Sigmoid colon (tissue), 6 donors: ENCODE measurements at regions not wholly inside any gene's neighbourhood (a gene's known extent, or its start where the extent isn't known, plus 50 kb on each side); places are given as distances from the start of the nearest gene placed in this dataset.

Source experiments
- DNase-seq: peaks from one replicate; pipeline ENCODE4 v3.0.0-alpha.2; 2019
- H3K27ac ChIP-seq, 4 donors: fragments of 200-600 bp; sonication (generic); one replicate each; pipeline ENCODE4 v1.5.1; 2016 to 2019; ENCODE audit warnings: mild to moderate bottlenecking in 1 of 4
- H3K27me3 ChIP-seq, 3 donors: fragments of 200-600 bp; sonication (generic); one replicate each; pipeline ENCODE4 v1.5.1; 2019; ENCODE audit warnings: mild to moderate bottlenecking in 1 of 3
- H3K36me3 ChIP-seq, 4 donors: fragments of 200-600 bp; sonication (generic); one replicate each; pipeline ENCODE4 v1.5.1; 2016 to 2019
- H3K4me1 ChIP-seq, 4 donors: fragments of 200-600 bp; sonication (generic); one replicate each; pipeline ENCODE4 v1.5.1; 2017 to 2019
- H3K4me3 ChIP-seq, 4 donors: fragments of 200-600 bp; sonication (generic); one replicate each; pipeline ENCODE4 v1.5.1; 2017 to 2019; ENCODE audit warnings: mild to moderate bottlenecking in 2 of 4, moderate library complexity in 1 of 4
- H3K9me3 ChIP-seq, 4 donors: fragments of 200-600 bp in 3 of 4; sonication (generic) in 3 of 4; one replicate each; pipeline versions ENCODE4 v1.5.1 to v1.6.1; 2013 to 2019
- CTCF ChIP-seq, 4 experiments: fragments of 450-650 bp in 3 of 4; fragments of 200-600 bp in 1 of 4; IDR thresholded peaks; one replicate each; pipeline ENCODE4 v1.5.1; 2016 to 2019; ENCODE audit warnings: antibody characterized with exemption in 4 of 4, mild to moderate bottlenecking in 3 of 4, moderate library complexity in 2 of 4
- EP300 ChIP-seq, 4 donors: sonication (generic); formaldehyde crosslinking; IDR thresholded peaks; one replicate each; pipeline ENCODE4 v1.6.1; 2017; ENCODE audit warnings: antibody characterized with exemption in 4 of 4
- POLR2A ChIP-seq, 2 donors: fragments of 450-650 bp; IDR thresholded peaks; one replicate each; pipeline ENCODE4 v1.6.1; 2016; ENCODE audit warnings: antibody characterized with exemption in 2 of 2, mild to moderate bottlenecking in 2 of 2, moderate library complexity in 2 of 2
- POLR2AphosphoS5 ChIP-seq, 4 donors: sonication (generic); formaldehyde crosslinking; IDR thresholded peaks; one replicate each; pipeline ENCODE4 v1.6.1; 2017; ENCODE audit warnings: antibody characterized with exemption in 4 of 4
- WGBS, 2 donors: extraction: QIAGEN DNeasy Blood & Tissue Kit; methylation state at CpG; one replicate each; pipeline ENCODE4 v1.1.7; 2013; 5-methylcytosine and 5-hydroxymethylcytosine counted together
- intact Hi-C: fragments of 100-400 bp; cut with DNase I; formaldehyde crosslinking; loops from one replicate; pipeline ENCODE4 v1.15.1; 2023
- donor health status: healthy with polysubstance abuse.
- donor health status: healthy.

DNA sequence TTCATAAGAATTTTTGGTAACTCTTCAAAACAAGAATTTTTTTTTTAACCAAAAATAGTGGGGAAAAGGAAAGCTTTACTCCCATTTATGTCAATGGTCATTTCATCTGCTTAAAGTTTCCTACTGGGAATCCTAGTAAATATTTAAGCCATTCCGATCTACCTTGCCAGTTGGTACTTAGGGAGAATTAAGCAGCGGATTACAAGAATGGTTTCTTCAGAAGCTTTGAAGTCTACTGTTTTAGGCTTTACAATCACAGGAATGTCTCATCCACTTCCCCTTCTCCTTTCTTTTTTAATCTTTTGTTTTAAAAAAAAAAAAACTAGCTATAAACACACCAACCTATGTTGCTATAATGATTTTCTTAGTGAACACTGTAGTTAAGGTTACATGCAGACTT, 341.4 kb upstream of the ATP11B start:
- no peaks in the 10 kb centered on the region for H3K27me3 ChIP-seq
- intact Hi-C loops, result no loop called here
- H3K27ac ChIP-seq, result no peak overlapping the region
- 91 to 92% methylated on average over 2 of the region's 2 CpGs for WGBS, 2 donors
- H3K36me3 ChIP-seq, result no peaks in the 10 kb centered on the region
- no peak for TF ChIP-seq EP300 (IDR thresholded peaks at IDR 0.05)
- H3K4me1 ChIP-seq, result no peaks in the 10 kb centered on the region
- no peak overlapping the region for H3K4me3 ChIP-seq
- H3K9me3 ChIP-seq, result no peaks in the 10 kb centered on the region
- no peak for DNase-seq

GRCh38 chr3:182455011-182455410, 338.3 kb upstream of the ATP11B start:
- no peaks in the 10 kb centered on the region for H3K9me3 ChIP-seq
- H3K4me3 ChIP-seq, result no peak overlapping the region
- TF ChIP-seq CTCF (IDR thresholded peaks at IDR 0.05), result no peak
- no peak for TF ChIP-seq EP300 (IDR thresholded peaks at IDR 0.05)
- no peak for TF ChIP-seq POLR2AphosphoS5 (IDR thresholded peaks at IDR 0.05)
- no peak for TF ChIP-seq POLR2A (IDR thresholded peaks at IDR 0.05)
- intact Hi-C loops, result no loop called here
- no peaks in the 10 kb centered on the region for H3K4me1 ChIP-seq
- no peak overlapping the region for H3K27ac ChIP-seq
- WGBS, 2 donors, result 89% methylated on average over 3 of the region's 3 CpGs
- H3K36me3 ChIP-seq, result no peaks in the 10 kb centered on the region
- no peaks in the 10 kb centered on the region for H3K27me3 ChIP-seq
- DNase-seq, result no peak

- no peak for TF ChIP-seq POLR2A (IDR thresholded peaks at IDR 0.05)
- no peak for TF ChIP-seq CTCF (IDR thresholded peaks at IDR 0.05)
- TF ChIP-seq EP300 (IDR thresholded peaks at IDR 0.05), result no peak
- no peak for TF ChIP-seq POLR2AphosphoS5 (IDR thresholded peaks at IDR 0.05)
- no peak for DNase-seq
Observed at GRCh38 chr3:182460303-182460702, 333.0 kb upstream of the ATP11B start.

DNA sequence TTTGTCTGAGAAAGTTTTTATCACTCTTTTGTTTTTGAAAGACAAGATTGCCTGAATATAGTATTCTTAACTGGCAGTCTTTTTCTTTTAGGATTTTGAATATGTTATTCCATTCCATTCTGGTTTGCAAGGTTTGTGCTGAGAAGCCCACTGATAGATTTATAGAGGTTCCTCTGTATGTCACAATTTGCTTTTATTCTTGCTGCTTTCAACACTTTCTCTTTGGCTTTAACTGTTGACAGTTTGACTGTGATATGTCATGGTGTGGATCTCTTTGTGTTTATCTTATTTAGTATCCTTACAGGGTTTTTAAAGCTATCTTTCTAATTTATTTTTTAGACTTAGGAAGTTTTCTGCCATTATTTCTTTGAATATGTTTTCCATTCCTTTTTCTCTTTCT, 331.2 kb upstream of the ATP11B start:
- Histone ChIP-seq H3K27me3 (no peaks in the 10 kb centered on the region), H3K4me3 (no peak overlapping the region), H3K27ac (no peak overlapping the region), H3K36me3 (no peaks in the 10 kb centered on the region), H3K4me1 (no peaks in the 10 kb centered on the region), H3K9me3 (no peaks in the 10 kb centered on the region)
- no peak for DNase-seq
- intact Hi-C loops, result no loop called here
- no peak for TF ChIP-seq EP300 (IDR thresholded peaks at IDR 0.05)
- no peak for TF ChIP-seq POLR2A (IDR thresholded peaks at IDR 0.05)
- TF ChIP-seq POLR2AphosphoS5 (IDR thresholded peaks at IDR 0.05), result no peak
- TF ChIP-seq CTCF (IDR thresholded peaks at IDR 0.05), result no peak

More at GRCh38 chr3:182460303-182460702, 333.0 kb upstream of the ATP11B start:
- Histone ChIP-seq H3K27ac (no peak overlapping the region), H3K9me3 (no peaks in the 10 kb centered on the region), H3K4me3 (no peak overlapping the region), H3K27me3 (no peaks in the 10 kb centered on the region), H3K4me1 (no peaks in the 10 kb centered on the region), H3K36me3 (no peaks in the 10 kb centered on the region)
- intact Hi-C loops, result no loop called here
- WGBS, 2 donors, result 74 to 75% methylated on average over 4 of the region's 4 CpGs

- TF ChIP-seq EP300 (IDR thresholded peaks at IDR 0.05) (no peak), POLR2A (IDR thresholded peaks at IDR 0.05) (no peak), CTCF (IDR thresholded peaks at IDR 0.05) (no peak), POLR2AphosphoS5 (IDR thresholded peaks at IDR 0.05) (no peak)
- DNase-seq, result no peak
- Histone ChIP-seq H3K4me3 (no peak overlapping the region), H3K27ac (no peak overlapping the region), H3K9me3 (no peaks in the 10 kb centered on the region), H3K4me1 (no peaks in the 10 kb centered on the region), H3K36me3 (no peaks in the 10 kb centered on the region), H3K27me3 (no peaks in the 10 kb centered on the region)
- intact Hi-C loops, result no loop called here
- 36 to 69% methylated on average over 2 of the region's 2 CpGs for WGBS, 2 donors
Observed at GRCh38 chr3:182464513-182465145, 328.7 kb upstream of the ATP11B start.
